ENCODE measurements at regions not wholly inside any gene's neighbourhood (a gene's known extent, or its start where the extent isn't known, plus 50 kb on each side); places are given as distances from the start of the nearest gene placed in this dataset.

DNA sequence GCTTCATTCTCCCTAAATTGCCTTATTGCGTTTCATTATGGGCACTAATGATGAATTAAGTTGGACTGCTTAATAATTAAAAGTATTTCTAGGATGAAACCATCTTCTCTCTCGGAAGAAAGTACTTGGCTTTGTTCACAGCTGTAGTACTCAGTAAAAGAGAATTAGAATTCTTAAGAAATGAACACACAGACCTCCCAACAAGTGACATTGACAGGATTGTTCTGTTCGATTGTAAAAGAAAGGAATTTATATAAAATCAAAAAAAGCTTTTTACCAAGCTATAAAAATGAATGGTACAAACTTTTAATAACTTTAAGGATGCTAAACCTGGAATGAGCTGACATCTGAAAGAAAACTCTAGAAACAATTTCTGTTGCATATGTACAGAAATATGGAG lies 416.4 kb upstream of the THRB start:
- TF ChIP-seq, protein P1, sequence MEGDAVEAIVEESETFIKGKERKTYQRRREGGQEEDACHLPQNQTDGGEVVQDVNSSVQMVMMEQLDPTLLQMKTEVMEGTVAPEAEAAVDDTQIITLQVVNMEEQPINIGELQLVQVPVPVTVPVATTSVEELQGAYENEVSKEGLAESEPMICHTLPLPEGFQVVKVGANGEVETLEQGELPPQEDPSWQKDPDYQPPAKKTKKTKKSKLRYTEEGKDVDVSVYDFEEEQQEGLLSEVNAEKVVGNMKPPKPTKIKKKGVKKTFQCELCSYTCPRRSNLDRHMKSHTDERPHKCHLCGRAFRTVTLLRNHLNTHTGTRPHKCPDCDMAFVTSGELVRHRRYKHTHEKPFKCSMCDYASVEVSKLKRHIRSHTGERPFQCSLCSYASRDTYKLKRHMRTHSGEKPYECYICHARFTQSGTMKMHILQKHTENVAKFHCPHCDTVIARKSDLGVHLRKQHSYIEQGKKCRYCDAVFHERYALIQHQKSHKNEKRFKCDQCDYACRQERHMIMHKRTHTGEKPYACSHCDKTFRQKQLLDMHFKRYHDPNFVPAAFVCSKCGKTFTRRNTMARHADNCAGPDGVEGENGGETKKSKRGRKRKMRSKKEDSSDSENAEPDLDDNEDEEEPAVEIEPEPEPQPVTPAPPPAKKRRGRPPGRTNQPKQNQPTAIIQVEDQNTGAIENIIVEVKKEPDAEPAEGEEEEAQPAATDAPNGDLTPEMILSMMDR (IDR thresholded peaks at IDR 0.05 in 2 of 3, conservative IDR thresholded peaks at IDR 0.05 in 1 of 3; ENCODE audit: control insufficient read depth in 2 of 3, extremely low read depth in 1 of 3, insufficient read depth in 1 of 3, low read depth in 3 of 3, low read length in 3 of 3) = no peak
- no peak for TF ChIP-seq BCL11A (IDR thresholded peaks at IDR 0.05; ENCODE audit: low read depth, low read length)
- TF ChIP-seq SMAD1 (IDR thresholded peaks at IDR 0.05; ENCODE audit: low read depth, partially characterized antibody) = no peak
- TF ChIP-seq CHD4 (IDR thresholded peaks at IDR 0.05) = no peak

Data from GM12878 (cell line).